ENCODE measurements at regions not wholly inside any gene's neighbourhood (a gene's known extent, or its start where the extent isn't known, plus 50 kb on each side); places are given as distances from the start of the nearest gene placed in this dataset.
"Not testable (repeated sequence)": the region's sequence is repeated elsewhere in the genome, so short reads cannot be mapped to it uniquely, and the experiment has no call there.

- DNase-seq: no peak
Measured at GRCh38 chr10:130263289-130263688, 127.1 kb downstream of the GLRX3 start.

GRCh38 chr10:130265542-130265941 is 129.4 kb downstream of the GLRX3 start:
- no peak for DNase-seq

GRCh38 chr10:130282492-130283218 is 146.5 kb downstream of the GLRX3 start:
- no peak for DNase-seq

DNA sequence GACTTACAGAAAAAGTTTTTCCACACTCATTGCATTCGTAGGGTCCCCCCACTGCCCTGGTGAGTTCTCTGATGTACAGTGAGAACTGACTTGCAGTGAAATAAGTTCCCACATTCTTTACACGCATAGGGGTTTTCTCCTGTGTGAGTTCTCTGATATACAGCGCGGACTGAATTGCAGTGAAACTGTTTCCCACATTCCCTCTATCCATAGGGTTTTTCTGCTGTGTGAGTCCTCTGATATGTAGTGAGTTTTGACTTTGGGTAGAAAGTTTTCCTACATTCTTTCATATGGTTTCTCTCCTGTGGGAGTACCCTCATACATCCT is 147.0 kb downstream of the GLRX3 start:
- no peak for DNase-seq

GRCh38 chr10:130295761-130296160 is 159.6 kb downstream of the GLRX3 start:
- not testable (repeated sequence) for DNase-seq

DNA sequence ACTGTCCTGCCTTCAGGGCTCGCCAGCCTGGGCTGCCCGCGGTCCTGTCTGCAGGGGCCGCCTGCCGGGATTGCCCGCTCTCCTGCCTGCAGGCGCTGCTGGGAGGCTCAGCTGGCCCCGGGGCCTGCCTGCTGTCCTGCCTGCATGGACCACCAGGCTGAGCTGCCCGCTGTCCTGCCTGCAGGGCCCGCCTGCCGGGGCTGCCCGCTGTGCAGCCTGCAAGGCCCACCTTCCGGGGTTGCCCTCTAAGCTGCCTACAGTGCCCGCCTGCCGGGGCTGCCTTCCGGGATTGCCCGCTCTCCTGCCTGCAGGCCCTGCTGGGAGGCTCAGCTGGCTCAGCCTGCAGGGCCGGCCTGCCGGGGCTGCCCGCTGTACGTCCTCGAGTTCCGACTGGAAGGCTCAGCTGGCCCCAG is 164.4 kb downstream of the GLRX3 start:
- no peak for DNase-seq

DNA sequence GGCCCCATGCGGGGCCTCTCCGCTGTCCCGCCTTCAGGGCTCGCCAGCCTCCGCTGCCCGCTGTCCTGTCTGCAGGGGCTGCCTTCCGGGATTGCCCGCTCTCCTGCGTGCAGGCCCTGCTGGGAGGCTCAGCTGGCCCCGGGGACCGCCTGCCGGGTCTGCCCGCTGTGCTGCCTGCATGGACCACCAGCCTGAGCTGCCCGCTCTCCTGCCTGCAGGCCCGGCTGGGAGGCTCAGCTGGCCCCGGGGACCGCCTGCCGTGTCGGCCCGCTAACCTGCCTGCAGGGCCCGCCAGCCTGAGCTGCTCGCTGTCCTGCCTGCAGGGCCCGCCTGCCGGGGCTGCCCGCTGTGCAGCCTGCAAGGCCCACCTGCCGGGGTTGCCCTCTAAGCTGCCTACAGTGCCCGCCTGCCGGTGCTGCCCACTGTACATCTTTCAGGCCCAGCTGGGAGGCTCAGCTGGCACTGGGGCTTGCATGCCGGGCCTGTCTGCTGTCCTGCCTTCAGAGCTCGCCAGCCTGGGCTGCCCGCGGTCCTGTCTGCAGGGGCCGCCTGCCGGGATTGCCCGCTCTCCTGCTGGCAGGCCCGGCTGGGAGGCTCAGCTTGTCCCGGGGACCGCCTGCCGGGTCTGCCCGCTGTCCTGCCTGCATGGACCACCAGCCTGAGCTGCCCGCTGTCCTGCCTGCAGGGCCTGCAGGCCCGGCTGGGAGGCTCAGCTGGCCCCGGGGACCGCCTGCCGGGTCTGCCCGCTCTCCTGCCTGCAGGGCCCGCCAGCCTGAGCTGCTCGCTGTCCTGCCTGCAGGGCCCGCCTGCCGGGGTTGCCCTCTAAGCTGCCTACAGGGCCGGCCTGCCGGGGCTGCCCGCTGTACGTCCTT is 165.1 kb downstream of the GLRX3 start:
- no peak for DNase-seq

DNA sequence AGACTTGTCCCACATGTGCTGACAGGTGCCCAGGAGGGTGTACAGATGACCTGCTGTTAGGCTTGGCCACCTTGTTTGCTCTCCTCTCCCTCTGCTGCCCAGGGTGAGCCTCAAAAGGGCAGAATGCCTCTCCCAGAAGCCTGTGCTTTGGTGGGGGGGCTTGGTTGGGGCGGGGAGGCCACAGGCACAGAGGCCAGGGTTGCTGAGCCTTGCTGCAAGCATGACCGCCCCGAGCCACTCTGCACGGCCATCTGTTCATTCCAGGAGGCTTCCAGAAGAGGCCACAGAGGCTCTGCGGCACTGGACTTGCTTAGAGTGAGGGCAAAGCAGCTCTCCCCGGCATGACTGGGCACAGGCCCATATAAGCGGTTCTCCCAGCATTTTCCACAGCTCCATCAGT is 190.8 kb downstream of the GLRX3 start:
- no peak for DNase-seq

DNA sequence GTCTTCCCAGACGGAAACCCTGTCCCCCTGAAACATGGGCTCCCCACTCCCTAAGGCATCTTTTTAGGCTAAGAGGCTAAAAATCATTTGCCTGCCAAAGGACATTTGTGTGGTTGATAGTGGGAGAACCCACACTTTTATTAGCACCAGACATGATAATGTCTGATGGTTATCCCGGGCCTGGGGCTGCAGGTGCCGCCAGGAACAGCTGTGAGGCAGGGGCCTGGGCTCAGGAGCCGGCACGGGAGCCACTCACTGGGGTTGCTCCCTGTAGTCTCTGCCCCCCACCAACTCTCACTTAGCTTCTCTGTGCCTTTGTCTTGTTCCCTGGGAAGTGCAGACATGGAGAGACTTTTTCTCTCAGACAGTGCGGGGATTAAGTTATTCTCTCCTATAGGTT is 193.6 kb downstream of the GLRX3 start:
- DNase-seq: no peak

- no peak for DNase-seq
Measured at GRCh38 chr10:130333185-130333584, 197.0 kb downstream of the GLRX3 start.

DNA sequence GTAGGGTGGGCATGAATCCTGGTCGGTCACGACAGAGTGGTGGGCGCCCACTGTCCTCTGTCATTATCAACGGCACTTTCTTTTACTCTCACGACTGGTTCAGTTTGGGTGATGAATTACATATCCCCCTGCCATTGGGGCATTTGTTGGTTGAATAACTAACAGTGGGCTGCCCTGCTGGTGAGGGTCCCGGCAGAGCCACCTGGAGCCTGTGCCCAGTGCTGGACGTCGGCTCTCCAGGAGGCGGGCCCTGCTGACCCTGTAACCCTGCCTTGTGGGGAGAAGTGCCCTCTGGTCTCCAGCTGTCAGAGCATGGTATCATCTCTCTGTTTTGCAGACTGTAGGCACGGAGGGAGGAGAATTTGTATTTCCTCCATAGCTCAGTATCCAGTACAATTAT is 199.1 kb downstream of the GLRX3 start:
- DNase-seq: no peak

GRCh38 chr10:130336617-130337304 is 200.6 kb downstream of the GLRX3 start:
- no peak for DNase-seq

- no peak for DNase-seq
Measured at GRCh38 chr10:130337305-130337640, 201.1 kb downstream of the GLRX3 start.

- no peak for DNase-seq
Measured at GRCh38 chr10:130337696-130338635, 201.8 kb downstream of the GLRX3 start.

DNA sequence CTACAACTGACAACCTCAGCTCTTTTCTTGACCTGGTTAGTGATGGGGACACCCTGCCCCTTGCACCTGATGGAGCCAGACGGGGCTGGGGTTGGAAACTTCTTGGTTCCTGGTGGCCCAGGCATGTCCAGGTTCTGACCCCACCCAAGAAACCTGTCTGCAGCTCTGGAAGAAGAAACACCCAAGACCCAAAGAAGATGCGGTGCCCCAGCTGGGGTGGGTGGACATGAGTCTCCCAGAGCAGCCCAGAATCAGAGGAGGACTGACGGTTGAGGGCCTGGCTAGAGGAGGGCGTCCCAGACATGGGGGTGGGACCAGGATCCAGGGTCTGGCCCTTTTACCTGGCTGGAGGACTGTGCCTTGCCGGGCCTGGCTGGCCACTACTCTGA is 202.4 kb downstream of the GLRX3 start:
- no peak for DNase-seq

DNA sequence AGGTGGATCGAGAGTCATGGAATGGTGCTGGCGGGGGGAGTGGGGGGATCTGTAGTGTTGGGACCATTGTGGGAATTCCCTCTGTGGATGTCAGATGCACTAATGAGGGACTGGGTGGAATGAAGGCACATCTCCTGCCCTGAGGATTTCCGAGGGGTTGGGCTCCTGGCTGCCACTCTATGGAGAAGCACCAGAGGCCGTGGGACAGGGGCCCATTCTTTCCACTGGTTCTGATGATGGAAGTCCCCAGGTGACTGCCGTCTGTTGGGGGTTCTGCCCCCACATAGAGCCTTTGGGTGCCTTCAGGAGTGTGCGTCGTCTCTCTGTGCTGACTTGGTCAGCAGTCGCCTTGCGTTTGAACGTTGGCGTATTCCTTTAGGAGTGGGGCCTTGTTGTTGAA is 202.9 kb downstream of the GLRX3 start:
- no peak for DNase-seq

DNA sequence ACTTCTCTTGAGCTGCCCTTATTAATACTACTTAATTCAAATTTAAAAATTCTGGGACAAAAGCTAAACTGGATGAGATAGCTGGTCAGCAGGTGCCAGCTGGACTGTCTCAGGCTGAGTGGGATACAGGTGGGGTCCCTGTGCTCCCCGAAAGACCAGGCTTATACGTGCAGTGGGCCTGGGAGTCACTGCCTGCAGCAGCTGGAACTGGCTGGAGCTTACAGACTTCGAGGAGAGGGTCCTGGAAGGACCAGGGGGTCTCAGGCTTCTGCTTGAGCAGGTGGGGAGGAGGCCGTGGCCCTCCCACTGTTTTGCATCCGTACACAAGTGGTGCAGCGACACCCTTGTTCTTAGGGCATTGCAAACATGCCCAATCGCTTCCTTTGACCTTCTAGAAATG is 203.7 kb downstream of the GLRX3 start:
- no peak for DNase-seq

- DNase-seq: no peak
Measured at GRCh38 chr10:130340816-130341215, 204.6 kb downstream of the GLRX3 start.

DNA sequence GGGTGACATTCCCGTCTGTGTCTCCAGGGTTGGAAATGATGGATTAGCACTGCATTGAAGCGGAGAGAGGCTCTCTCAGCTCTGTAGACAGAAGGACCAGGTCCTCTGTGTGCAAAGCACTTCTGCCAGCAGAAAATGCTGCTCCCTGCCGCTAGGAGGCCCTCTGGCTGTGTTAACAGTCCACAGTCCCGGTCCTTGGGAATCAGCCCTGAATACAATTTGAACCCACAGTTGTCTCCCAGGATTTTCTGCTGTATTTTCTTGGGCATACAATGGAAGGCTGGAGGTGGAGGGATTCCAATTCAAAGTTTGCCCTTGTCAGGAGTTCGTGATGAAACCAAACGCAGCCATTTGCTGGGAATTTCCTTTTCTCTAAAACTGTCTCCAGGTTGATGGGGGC is 205.2 kb downstream of the GLRX3 start:
- DNase-seq: no peak

GRCh38 chr10:130345728-130346127 is 209.5 kb downstream of the GLRX3 start:
- DNase-seq: no peak

GRCh38 chr10:130350996-130351395 is 214.8 kb downstream of the GLRX3 start:
- no peak for DNase-seq

DNA sequence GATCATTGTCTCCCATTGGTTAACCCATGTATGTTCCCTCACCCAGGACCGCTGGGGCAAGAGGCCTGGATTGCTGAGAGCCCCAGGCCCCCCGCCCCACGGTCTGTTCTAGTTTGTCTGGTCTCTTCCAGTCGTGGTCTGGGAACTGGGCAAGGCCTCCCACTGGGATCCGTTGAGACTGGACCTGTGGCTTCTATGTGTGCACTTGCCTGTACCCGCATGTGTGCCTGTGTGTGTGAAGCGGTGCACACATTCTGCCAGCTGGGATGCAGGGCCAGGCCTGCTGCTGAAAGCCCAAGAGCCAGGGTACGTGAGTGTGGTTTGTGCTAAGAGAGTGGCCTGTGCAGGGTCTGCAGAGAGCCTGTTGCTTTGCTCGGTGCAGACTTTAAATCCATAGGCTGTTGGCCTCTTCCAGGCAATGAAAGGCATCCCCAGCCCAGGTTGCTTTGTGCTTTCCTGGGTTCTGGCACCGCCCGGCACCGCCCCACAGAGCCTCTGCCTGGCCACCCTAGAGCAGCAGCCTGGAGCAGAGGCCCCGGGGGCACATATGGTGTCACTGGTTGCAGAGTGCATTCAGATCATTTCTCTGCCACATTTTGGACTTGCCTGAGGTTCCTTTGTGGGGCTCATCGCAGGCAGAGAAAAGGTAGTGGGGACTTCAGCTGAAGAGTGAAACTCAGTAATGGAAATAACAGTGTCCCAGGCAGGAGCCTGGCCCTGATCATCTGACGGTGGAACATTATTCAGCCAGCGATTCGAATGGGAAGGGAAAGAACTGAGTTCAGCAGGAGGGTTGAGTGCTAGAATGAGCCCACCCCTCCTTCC is 215.5 kb downstream of the GLRX3 start:
- DNase-seq: no peak

All from NCI-H2171 (cell line).